Keratinocyte (primary cell): ENCODE measurements at regions not wholly inside any gene's neighbourhood (a gene's known extent, or its start where the extent isn't known, plus 50 kb on each side); places are given as distances from the start of the nearest gene placed in this dataset.

Experiments used
- DNase-seq: peaks from one replicate; pipeline ENCODE4 v3.0.0-alpha.2; 2011; ENCODE audit warnings: low read depth, missing footprints, low spot score
- FAIRE-seq: peaks from 2 replicates; lab custom pipeline; 2011; peaks lifted over from hg19 to GRCh38; lab: Jason Lieb, UNC
- H2AFZ ChIP-seq: 2 replicates; pipeline ENCODE4 v1.6.0; 2012; ENCODE audit warnings: low read length, control low read depth, inconsistent platforms; ENCODE audit not compliant: control insufficient read depth
- H3K27ac ChIP-seq: 2 replicates; pipeline ENCODE4 v1.5.1; 2011; ENCODE audit warnings: low read length; ENCODE audit not compliant: control insufficient read depth, insufficient read depth
- H3K27me3 ChIP-seq: 3 replicates; pipeline ENCODE4 v1.6.0; 2011; ENCODE audit warnings: low read length; ENCODE audit not compliant: control insufficient read depth, insufficient read depth; ENCODE audit errors: extremely low read depth
- H3K36me3 ChIP-seq, 2 experiments: 2 replicates in 1 of 2; 3 replicates in 1 of 2; pipeline ENCODE4 v1.5.1; 2011; ENCODE audit warnings: low read length in 2 of 2, mild to moderate bottlenecking in 1 of 2; ENCODE audit not compliant: control insufficient read depth in 2 of 2, insufficient read depth in 2 of 2; ENCODE audit errors: extremely low read depth in 1 of 2
- H3K4me1 ChIP-seq: 3 replicates; pipeline ENCODE4 v1.5.1; 2011; ENCODE audit warnings: low read length; ENCODE audit not compliant: control insufficient read depth, insufficient read depth; ENCODE audit errors: extremely low read depth
- H3K4me2 ChIP-seq: 3 replicates; pipeline ENCODE4 v1.6.0; 2011; ENCODE audit warnings: low read depth, low read length; ENCODE audit not compliant: control insufficient read depth, insufficient read depth; ENCODE audit errors: extremely low read depth
- H3K4me3 ChIP-seq, 3 experiments: fragments of 200-600 bp in 1 of 3; sonication (generic) in 1 of 3; 2 replicates in 2 of 3; 3 replicates in 1 of 3; pipeline ENCODE4 v1.5.1; 2011 to 2016; ENCODE audit warnings: low read length in 3 of 3, mild to moderate bottlenecking in 3 of 3, control low read depth in 2 of 3, inconsistent platforms in 1 of 3, low read depth in 1 of 3, mixed read lengths in 1 of 3, mixed run types in 1 of 3, moderate library complexity in 1 of 3; ENCODE audit not compliant: control insufficient read depth in 2 of 3, insufficient read depth in 2 of 3; ENCODE audit errors: extremely low read depth in 1 of 3
- H3K79me2 ChIP-seq: 2 replicates; pipeline ENCODE4 v1.6.0; 2012; ENCODE audit warnings: low read length; ENCODE audit not compliant: control insufficient read depth, insufficient read depth
- H3K9ac ChIP-seq: 3 replicates; pipeline ENCODE4 v1.6.0; 2011; ENCODE audit warnings: low read length; ENCODE audit not compliant: control insufficient read depth, insufficient read depth; ENCODE audit errors: extremely low read depth
- H3K9me1 ChIP-seq: 3 replicates; pipeline ENCODE4 v1.6.0; 2011; ENCODE audit warnings: low read length; ENCODE audit not compliant: control insufficient read depth, insufficient read depth; ENCODE audit errors: extremely low read depth
- H3K9me3 ChIP-seq: 2 replicates; pipeline ENCODE4 v1.5.1; 2012; ENCODE audit warnings: low read depth, low read length; ENCODE audit not compliant: control insufficient read depth
- H4K20me1 ChIP-seq: 3 replicates; pipeline ENCODE4 v1.6.0; 2011; ENCODE audit warnings: low read length; ENCODE audit not compliant: control insufficient read depth, insufficient read depth; ENCODE audit errors: extremely low read depth
- EZH2 ChIP-seq: IDR thresholded peaks from one replicate; pipeline ENCODE4 v1.6.1; 2012; ENCODE audit warnings: inconsistent platforms, mild to moderate bottlenecking, low read length, moderate library complexity
- dilution Hi-C: fragments of 300-500 bp; cut with MboI; formaldehyde crosslinking; loops from one replicate; pipeline ENCODE4 v1.7.0; 2020; ENCODE audit warnings: low sequenced_read_pairs; ENCODE audit not compliant: extremely low pct_ligation_motif_present
- TF ChIP-seq, protein P1 (sequence below), 3 experiments: IDR thresholded peaks in 1 of 3; conservative IDR thresholded peaks in 1 of 3; optimal IDR thresholded peaks in 1 of 3; 2 replicates in 2 of 3; 3 replicates in 1 of 3; pipeline versions ENCODE3 to v1.5.1; 2011; ENCODE audit warnings: low read length in 3 of 3, mild to moderate bottlenecking in 3 of 3, moderate library complexity in 2 of 3, control low read depth in 1 of 3, inconsistent platforms in 1 of 3; ENCODE audit not compliant: insufficient read depth in 2 of 3; ENCODE audit errors: extremely low read depth in 1 of 3

DNA sequence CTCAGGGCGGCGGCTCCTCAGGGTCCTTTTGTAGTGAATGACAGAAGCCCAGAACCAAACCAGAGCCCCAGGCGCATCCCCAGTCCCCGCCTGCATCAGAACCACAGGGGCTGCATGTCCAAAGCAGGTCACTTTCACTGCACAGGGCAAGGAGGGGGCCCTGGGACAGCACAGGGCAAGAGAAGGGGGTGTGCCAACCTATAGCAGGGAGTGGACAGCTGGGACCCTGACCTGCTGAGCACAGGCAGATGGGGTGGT, 501.4 kb downstream of the PREX1 start:
- Histone ChIP-seq H3K27ac (no peak overlapping the region), H3K4me1 (no peaks in the 10 kb centered on the region), H3K9me3 (no peaks in the 10 kb centered on the region), H3K27me3 (peaks cover 14% of the 10 kb centered on the region), H4K20me1 (no peaks in the 10 kb centered on the region), H3K9me1 (no peaks in the 10 kb centered on the region), H3K4me3 (no peak overlapping the region), H3K36me3 (no peaks in the 10 kb centered on the region), H3K4me2 (no peak overlapping the region), H3K9ac (no peak overlapping the region), H2AFZ (no peak overlapping the region), H3K79me2 (no peaks in the 10 kb centered on the region)
- DNase-seq (no peak), FAIRE-seq (no peak)
- no peak for TF ChIP-seq EZH2
- TF ChIP-seq, protein P1, sequence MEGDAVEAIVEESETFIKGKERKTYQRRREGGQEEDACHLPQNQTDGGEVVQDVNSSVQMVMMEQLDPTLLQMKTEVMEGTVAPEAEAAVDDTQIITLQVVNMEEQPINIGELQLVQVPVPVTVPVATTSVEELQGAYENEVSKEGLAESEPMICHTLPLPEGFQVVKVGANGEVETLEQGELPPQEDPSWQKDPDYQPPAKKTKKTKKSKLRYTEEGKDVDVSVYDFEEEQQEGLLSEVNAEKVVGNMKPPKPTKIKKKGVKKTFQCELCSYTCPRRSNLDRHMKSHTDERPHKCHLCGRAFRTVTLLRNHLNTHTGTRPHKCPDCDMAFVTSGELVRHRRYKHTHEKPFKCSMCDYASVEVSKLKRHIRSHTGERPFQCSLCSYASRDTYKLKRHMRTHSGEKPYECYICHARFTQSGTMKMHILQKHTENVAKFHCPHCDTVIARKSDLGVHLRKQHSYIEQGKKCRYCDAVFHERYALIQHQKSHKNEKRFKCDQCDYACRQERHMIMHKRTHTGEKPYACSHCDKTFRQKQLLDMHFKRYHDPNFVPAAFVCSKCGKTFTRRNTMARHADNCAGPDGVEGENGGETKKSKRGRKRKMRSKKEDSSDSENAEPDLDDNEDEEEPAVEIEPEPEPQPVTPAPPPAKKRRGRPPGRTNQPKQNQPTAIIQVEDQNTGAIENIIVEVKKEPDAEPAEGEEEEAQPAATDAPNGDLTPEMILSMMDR (optimal IDR thresholded peaks at IDR 0.05 in 1 of 3, IDR thresholded peaks at IDR 0.05 in 1 of 3, conservative IDR thresholded peaks at IDR 0.05 in 1 of 3; ENCODE audit: extremely low read depth in 1 of 3, insufficient read depth in 2 of 3, low read length in 3 of 3) = no peak
- dilution Hi-C loops = no loop called here

DNA sequence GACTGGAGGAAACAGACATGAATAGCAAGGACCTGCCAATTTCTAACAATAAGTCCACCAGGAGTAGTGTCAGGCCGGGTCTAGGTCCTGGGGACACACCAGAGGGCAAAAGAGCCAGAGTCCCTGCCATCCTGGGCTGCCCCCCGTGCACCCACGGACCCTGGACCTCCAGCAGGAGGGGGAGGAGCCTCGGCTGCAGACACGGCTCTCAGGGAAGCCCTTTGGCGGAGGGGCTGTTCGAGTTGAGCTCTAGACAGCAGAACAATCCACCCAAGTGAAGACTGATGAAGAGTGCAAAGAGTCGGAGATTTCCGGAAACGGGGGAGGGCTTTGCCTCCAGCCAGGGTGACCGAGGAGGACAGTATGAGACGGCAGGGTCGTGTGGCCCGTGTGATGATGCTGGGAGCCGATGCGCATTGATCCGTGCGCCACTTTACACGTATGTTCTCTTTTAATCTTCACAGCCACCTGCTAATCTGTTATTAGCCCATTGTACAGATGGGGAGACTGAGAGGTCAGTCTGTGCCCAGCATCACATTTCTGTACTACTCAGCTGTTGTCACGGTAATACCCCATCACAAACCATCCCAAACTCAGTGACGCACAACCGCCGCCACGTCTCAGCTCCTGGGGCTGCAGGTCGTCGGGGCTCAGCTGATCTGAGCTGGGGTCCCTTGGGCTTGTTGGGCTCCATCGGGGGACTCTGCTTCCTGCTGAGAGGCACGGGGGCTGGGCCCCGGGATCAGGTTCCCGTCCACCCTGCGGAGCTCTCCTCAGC, 502.0 kb downstream of the PREX1 start:
- TF ChIP-seq, protein P1 (optimal IDR thresholded peaks at IDR 0.05 in 1 of 3, IDR thresholded peaks at IDR 0.05 in 1 of 3, conservative IDR thresholded peaks at IDR 0.05 in 1 of 3; ENCODE audit: extremely low read depth in 1 of 3, insufficient read depth in 2 of 3, low read length in 3 of 3) = no peak
- no peak for TF ChIP-seq EZH2
- Histone ChIP-seq H2AFZ (no peak overlapping the region), H3K9me1 (no peaks in the 10 kb centered on the region), H3K4me2 (no peak overlapping the region), H3K9me3 (no peaks in the 10 kb centered on the region), H4K20me1 (no peaks in the 10 kb centered on the region), H3K27me3 (peaks cover 14% of the 10 kb centered on the region), H3K4me1 (no peaks in the 10 kb centered on the region), H3K27ac (no peak overlapping the region), H3K79me2 (no peaks in the 10 kb centered on the region), H3K36me3 (no peaks in the 10 kb centered on the region), H3K9ac (no peak overlapping the region), H3K4me3 (no peak overlapping the region)
- no peak for FAIRE-seq
- DNase-seq = no peak
- dilution Hi-C loops = no loop called here
